Mesenchymal stem cell (in vitro differentiated cells and primary cell): ENCODE measurements at regions not wholly inside any gene's neighbourhood (a gene's known extent, or its start where the extent isn't known, plus 50 kb on each side); places are given as distances from the start of the nearest gene placed in this dataset.

ENCODE experiments used
- DNase-seq: peaks from one replicate; pipeline ENCODE4 v3.0.0-alpha.2; 2013
- H2AFZ ChIP-seq: one replicate; pipeline ENCODE4 v1.6.1; 2013; ENCODE audit warnings: low read depth, mild to moderate bottlenecking, control low read depth, inconsistent platforms, low read length, moderate library complexity
- H2AK5ac ChIP-seq: 2 replicates; pipeline ENCODE4 v1.6.1; 2013; ENCODE audit warnings: low read length, moderate library complexity, mild to moderate bottlenecking, inconsistent platforms; ENCODE audit not compliant: severe bottlenecking
- H2BK120ac ChIP-seq: one replicate; pipeline ENCODE4 v1.6.1; 2013; ENCODE audit warnings: low read depth, mild to moderate bottlenecking, inconsistent platforms, low read length, moderate library complexity
- H2BK12ac ChIP-seq, 2 experiments: one replicate each; pipeline ENCODE4 v1.6.1; 2013; ENCODE audit warnings: inconsistent platforms in 2 of 2, low read length in 2 of 2, mild to moderate bottlenecking in 2 of 2, moderate library complexity in 2 of 2, control low read depth in 1 of 2
- H2BK15ac ChIP-seq: one replicate; pipeline ENCODE4 v1.6.1; 2013; ENCODE audit warnings: mild to moderate bottlenecking, low read depth, inconsistent platforms; ENCODE audit not compliant: poor library complexity, severe bottlenecking
- H2BK5ac ChIP-seq: 2 replicates; pipeline ENCODE4 v1.6.1; 2013; ENCODE audit warnings: low read depth, mild to moderate bottlenecking, low read length, control low read depth, inconsistent platforms; ENCODE audit not compliant: poor library complexity, severe bottlenecking
- H3K14ac ChIP-seq, 2 experiments: one replicate each; pipeline ENCODE4 v1.6.1; 2013; ENCODE audit warnings: inconsistent platforms in 2 of 2, low read length in 2 of 2, control low read depth in 1 of 2, mild to moderate bottlenecking in 1 of 2, moderate library complexity in 1 of 2
- H3K18ac ChIP-seq, 2 experiments: one replicate each; pipeline ENCODE4 v1.6.1; 2013; ENCODE audit warnings: inconsistent platforms in 2 of 2, low read length in 2 of 2, control low read depth in 1 of 2, low read depth in 1 of 2, mild to moderate bottlenecking in 1 of 2
- H3K23ac ChIP-seq, 2 experiments: one replicate each; pipeline ENCODE4 v1.6.1; 2013; ENCODE audit warnings: inconsistent platforms in 2 of 2, low read length in 2 of 2, mild to moderate bottlenecking in 2 of 2, moderate library complexity in 2 of 2, control low read depth in 1 of 2
- H3K27ac ChIP-seq: 2 replicates; pipeline ENCODE4 v1.5.1; 2013; ENCODE audit warnings: mild to moderate bottlenecking, moderate library complexity, low read length, control low read depth, inconsistent platforms; ENCODE audit not compliant: poor library complexity, severe bottlenecking
- H3K27me3 ChIP-seq, 2 experiments: 2 replicates each; pipeline versions ENCODE4 v1.6.1 to v1.7.0; 2013; ENCODE audit warnings: low read length in 2 of 2, mild to moderate bottlenecking in 2 of 2, moderate library complexity in 2 of 2, control low read depth in 1 of 2, inconsistent platforms in 1 of 2; ENCODE audit not compliant: control insufficient read depth in 1 of 2, insufficient read depth in 1 of 2
- H3K36me3 ChIP-seq, 2 experiments: 2 replicates each; pipeline versions ENCODE4 v1.6.1 to v1.7.0; 2013; ENCODE audit warnings: low read length in 2 of 2, control low read depth in 1 of 2, inconsistent platforms in 1 of 2, low read depth in 1 of 2, mild to moderate bottlenecking in 1 of 2; ENCODE audit not compliant: insufficient read depth in 2 of 2, control insufficient read depth in 1 of 2
- H3K4ac ChIP-seq, 2 experiments: one replicate each; pipeline ENCODE4 v1.6.1; 2013; ENCODE audit warnings: inconsistent platforms in 2 of 2, low read length in 2 of 2, mild to moderate bottlenecking in 2 of 2, moderate library complexity in 2 of 2, control low read depth in 1 of 2, low read depth in 1 of 2
- H3K4me1 ChIP-seq: 2 replicates; pipeline ENCODE4 v1.6.1; 2013; ENCODE audit warnings: low read depth, low read length, control low read depth; ENCODE audit not compliant: control insufficient read depth, insufficient read depth
- H3K4me2 ChIP-seq: 2 replicates; pipeline ENCODE4 v1.6.1; 2013; ENCODE audit warnings: low read length, mild to moderate bottlenecking, inconsistent platforms; ENCODE audit not compliant: poor library complexity, severe bottlenecking
- H3K4me3 ChIP-seq, 2 experiments: 2 replicates each; pipeline versions ENCODE4 v1.5.1 to v1.7.0; 2013; ENCODE audit warnings: low read length in 2 of 2, mild to moderate bottlenecking in 2 of 2, control low read depth in 1 of 2, low read depth in 1 of 2; ENCODE audit not compliant: insufficient read depth in 1 of 2
- H3K79me1 ChIP-seq: replicated peaks from 2 replicates; pipeline ENCODE4 v1.6.1; 2013; ENCODE audit warnings: mild to moderate bottlenecking, control low read depth, low read length, inconsistent platforms; ENCODE audit not compliant: poor library complexity, severe bottlenecking
- H3K9ac ChIP-seq: 2 replicates; pipeline ENCODE4 v1.7.0; 2013; ENCODE audit warnings: mild to moderate bottlenecking, low read length, moderate library complexity
- H3K9me3 ChIP-seq: 2 replicates; pipeline ENCODE4 v1.7.0; 2013; ENCODE audit warnings: mild to moderate bottlenecking, low read length; ENCODE audit not compliant: control insufficient read depth
- H4K8ac ChIP-seq: one replicate; pipeline ENCODE4 v1.6.1; 2013; ENCODE audit warnings: inconsistent platforms, mild to moderate bottlenecking, low read length, moderate library complexity
- H4K91ac ChIP-seq: one replicate; pipeline ENCODE4 v1.6.1; 2013; ENCODE audit warnings: mild to moderate bottlenecking, low read length, inconsistent platforms
- WGBS: methylation state at CpG from one replicate; pipeline ENCODE4 v1.1.7; 2013; ENCODE audit warnings: mixed read lengths; 5-methylcytosine and 5-hydroxymethylcytosine counted together

- no peak overlapping the region for H3K23ac ChIP-seq
- no peak overlapping the region for H3K18ac ChIP-seq
- no peak overlapping the region for H2AK5ac ChIP-seq
- H3K36me3 ChIP-seq, result no peaks in the 10 kb centered on the region
- 68% methylated on average over 7 of the region's 9 CpGs for WGBS
- no peak overlapping the region for H3K4ac ChIP-seq
- no peak overlapping the region for H2AFZ ChIP-seq
- DNase-seq, result no peak
- no peak overlapping the region for H3K27ac ChIP-seq
- no peak overlapping the region for H4K8ac ChIP-seq
- H3K9me3 ChIP-seq, result no peaks in the 10 kb centered on the region
- H3K14ac ChIP-seq, result no peak overlapping the region
- no peaks in the 10 kb centered on the region for H3K79me1 ChIP-seq
- no peak overlapping the region for H2BK120ac ChIP-seq
- H3K9ac ChIP-seq, result no peak overlapping the region
- no peak overlapping the region for H2BK12ac ChIP-seq
- H4K91ac ChIP-seq, result no peak overlapping the region
- no peak overlapping the region for H2BK5ac ChIP-seq
- no peak overlapping the region for H3K4me3 ChIP-seq
- H3K4me1 ChIP-seq, result no peaks in the 10 kb centered on the region
- peaks cover 0 to 27% of the 10 kb centered on the region in 2 experiments for H3K27me3 ChIP-seq
- no peak overlapping the region for H3K4me2 ChIP-seq
- no peak overlapping the region for H2BK15ac ChIP-seq
Observed at GRCh38 chr4:4776335-4776734, 83.1 kb upstream of the MSX1 start.

- H3K36me3 ChIP-seq, result no peaks in the 10 kb centered on the region
- no peak overlapping the region for H2BK120ac ChIP-seq
- H3K79me1 ChIP-seq, result no peaks in the 10 kb centered on the region
- no peak overlapping the region for H3K14ac ChIP-seq
- no peak overlapping the region for H2BK12ac ChIP-seq
- no peak overlapping the region for H3K4me3 ChIP-seq
- H2BK15ac ChIP-seq, result no peak overlapping the region
- no peak overlapping the region for H3K4me2 ChIP-seq
- H4K8ac ChIP-seq, result no peak overlapping the region
- H3K23ac ChIP-seq, result no peak overlapping the region
- no peaks in the 10 kb centered on the region for H3K4me1 ChIP-seq
- no peak for DNase-seq
- no peak overlapping the region for H3K4ac ChIP-seq
- H4K91ac ChIP-seq, result no peak overlapping the region
- H3K27me3 ChIP-seq, result peaks cover 0 to 27% of the 10 kb centered on the region in 2 experiments
- H3K18ac ChIP-seq, result no peak overlapping the region
- H2BK5ac ChIP-seq, result no peak overlapping the region
- H3K27ac ChIP-seq, result no peak overlapping the region
- H3K9ac ChIP-seq, result no peak overlapping the region
- WGBS, result 86% methylated on average over 9 of the region's 10 CpGs
- no peak overlapping the region for H2AK5ac ChIP-seq
- no peaks in the 10 kb centered on the region for H3K9me3 ChIP-seq
- no peak overlapping the region for H2AFZ ChIP-seq
Observed at GRCh38 chr4:4775493-4776004, 83.9 kb upstream of the MSX1 start.

GRCh38 chr4:4772534-4772933 is 86.9 kb upstream of the MSX1 start:
- Histone ChIP-seq H2AK5ac (no peak overlapping the region), H3K14ac (no peak overlapping the region), H3K18ac (no peak overlapping the region), H3K4me3 (no peak overlapping the region), H3K27ac (no peak overlapping the region), H3K27me3 (peaks cover 0 to 15% of the 10 kb centered on the region in 2 experiments), H2AFZ (no peak overlapping the region), H3K4me1 (no peaks in the 10 kb centered on the region), H2BK120ac (no peak overlapping the region), H2BK15ac (no peak overlapping the region), H4K91ac (no peak overlapping the region), H2BK12ac (no peak overlapping the region), H3K36me3 (no peaks in the 10 kb centered on the region), H2BK5ac (no peak overlapping the region), H3K23ac (no peak overlapping the region), H3K79me1 (no peaks in the 10 kb centered on the region), H3K4ac (no peak overlapping the region), H3K9me3 (no peaks in the 10 kb centered on the region), H3K9ac (no peak overlapping the region), H3K4me2 (no peak overlapping the region), H4K8ac (no peak overlapping the region)
- no peak for DNase-seq
- WGBS, result 89% methylated on average over 6 of the region's 6 CpGs

- H2BK15ac ChIP-seq, result no peak overlapping the region
- no peak overlapping the region for H3K4ac ChIP-seq
- H3K4me1 ChIP-seq, result no peaks in the 10 kb centered on the region
- H3K4me3 ChIP-seq, result no peak overlapping the region
- no peak overlapping the region for H4K91ac ChIP-seq
- no peak overlapping the region for H2AFZ ChIP-seq
- H2BK5ac ChIP-seq, result no peak overlapping the region
- H2AK5ac ChIP-seq, result no peak overlapping the region
- H3K18ac ChIP-seq, result no peak overlapping the region
- H3K79me1 ChIP-seq, result no peaks in the 10 kb centered on the region
- H3K27me3 ChIP-seq, result peaks cover 0 to 11% of the 10 kb centered on the region in 2 experiments
- no peaks in the 10 kb centered on the region for H3K9me3 ChIP-seq
- no peaks in the 10 kb centered on the region for H3K36me3 ChIP-seq
- H2BK12ac ChIP-seq, result no peak overlapping the region
- DNase-seq, result no peak
- H2BK120ac ChIP-seq, result no peak overlapping the region
- H4K8ac ChIP-seq, result no peak overlapping the region
- H3K23ac ChIP-seq, result no peak overlapping the region
- no peak overlapping the region for H3K27ac ChIP-seq
- H3K14ac ChIP-seq, result no peak overlapping the region
- H3K4me2 ChIP-seq, result no peak overlapping the region
- 94% methylated on average over 4 of the region's 5 CpGs for WGBS
- H3K9ac ChIP-seq, result no peak overlapping the region
Observed at GRCh38 chr4:4771160-4771559, 88.3 kb upstream of the MSX1 start.
